ENCODE measurements at regions not wholly inside any gene's neighbourhood (a gene's known extent, or its start where the extent isn't known, plus 50 kb on each side); places are given as distances from the start of the nearest gene placed in this dataset.
"Not testable (repeated sequence)": the region's sequence is repeated elsewhere in the genome, so short reads cannot be mapped to it uniquely, and the experiment has no call there.

DNA sequence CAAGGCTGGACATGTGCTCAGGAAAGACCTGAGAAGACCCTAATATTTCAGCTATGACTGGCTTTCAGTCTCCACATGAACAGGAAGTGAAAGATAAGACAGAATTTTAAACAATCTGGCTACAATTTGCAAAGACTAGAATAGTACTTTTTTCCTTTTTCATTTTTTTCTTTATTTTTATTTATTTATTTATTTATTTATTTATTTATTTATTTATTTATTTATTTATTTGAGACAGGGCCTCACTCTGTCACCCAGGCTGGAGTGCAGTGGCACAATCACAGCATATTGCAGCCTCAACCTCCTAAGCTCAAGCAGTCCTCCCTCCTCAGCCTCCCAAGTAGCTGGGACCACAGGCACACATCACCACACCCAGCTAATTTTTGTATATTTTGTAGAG is 61.1 kb upstream of the PHF6 start:
- not testable (repeated sequence) for TF ChIP-seq RAD21 (IDR thresholded peaks at IDR 0.05; ENCODE audit: low read length); JUND (IDR thresholded peaks at IDR 0.05); RXRA (IDR thresholded peaks at IDR 0.05; ENCODE audit: borderline replicate concordance, low read depth); TEAD4 (IDR thresholded peaks at IDR 0.05; ENCODE audit: borderline replicate concordance, insufficient read depth); POLR2AphosphoS5 (IDR thresholded peaks at IDR 0.05; ENCODE audit: low read depth, low read length); EP300 (IDR thresholded peaks at IDR 0.05; ENCODE audit: borderline replicate concordance in 1 of 2, low read depth in 1 of 2, low read length in 1 of 2); CHD2 (IDR thresholded peaks at IDR 0.05; ENCODE audit: low read length, partially characterized antibody); RFX5 (IDR thresholded peaks at IDR 0.05; ENCODE audit: low read length)
- TF ChIP-seq, protein P1, sequence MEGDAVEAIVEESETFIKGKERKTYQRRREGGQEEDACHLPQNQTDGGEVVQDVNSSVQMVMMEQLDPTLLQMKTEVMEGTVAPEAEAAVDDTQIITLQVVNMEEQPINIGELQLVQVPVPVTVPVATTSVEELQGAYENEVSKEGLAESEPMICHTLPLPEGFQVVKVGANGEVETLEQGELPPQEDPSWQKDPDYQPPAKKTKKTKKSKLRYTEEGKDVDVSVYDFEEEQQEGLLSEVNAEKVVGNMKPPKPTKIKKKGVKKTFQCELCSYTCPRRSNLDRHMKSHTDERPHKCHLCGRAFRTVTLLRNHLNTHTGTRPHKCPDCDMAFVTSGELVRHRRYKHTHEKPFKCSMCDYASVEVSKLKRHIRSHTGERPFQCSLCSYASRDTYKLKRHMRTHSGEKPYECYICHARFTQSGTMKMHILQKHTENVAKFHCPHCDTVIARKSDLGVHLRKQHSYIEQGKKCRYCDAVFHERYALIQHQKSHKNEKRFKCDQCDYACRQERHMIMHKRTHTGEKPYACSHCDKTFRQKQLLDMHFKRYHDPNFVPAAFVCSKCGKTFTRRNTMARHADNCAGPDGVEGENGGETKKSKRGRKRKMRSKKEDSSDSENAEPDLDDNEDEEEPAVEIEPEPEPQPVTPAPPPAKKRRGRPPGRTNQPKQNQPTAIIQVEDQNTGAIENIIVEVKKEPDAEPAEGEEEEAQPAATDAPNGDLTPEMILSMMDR (IDR thresholded peaks at IDR 0.05), result not testable (repeated sequence)
- TF ChIP-seq, protein P2, sequence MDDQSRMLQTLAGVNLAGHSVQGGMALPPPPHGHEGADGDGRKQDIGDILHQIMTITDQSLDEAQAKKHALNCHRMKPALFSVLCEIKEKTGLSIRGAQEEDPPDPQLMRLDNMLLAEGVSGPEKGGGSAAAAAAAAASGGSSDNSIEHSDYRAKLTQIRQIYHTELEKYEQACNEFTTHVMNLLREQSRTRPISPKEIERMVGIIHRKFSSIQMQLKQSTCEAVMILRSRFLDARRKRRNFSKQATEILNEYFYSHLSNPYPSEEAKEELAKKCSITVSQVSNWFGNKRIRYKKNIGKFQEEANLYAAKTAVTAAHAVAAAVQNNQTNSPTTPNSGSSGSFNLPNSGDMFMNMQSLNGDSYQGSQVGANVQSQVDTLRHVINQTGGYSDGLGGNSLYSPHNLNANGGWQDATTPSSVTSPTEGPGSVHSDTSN (IDR thresholded peaks at IDR 0.05), result not testable (repeated sequence)
- TF ChIP-seq, protein P3, sequence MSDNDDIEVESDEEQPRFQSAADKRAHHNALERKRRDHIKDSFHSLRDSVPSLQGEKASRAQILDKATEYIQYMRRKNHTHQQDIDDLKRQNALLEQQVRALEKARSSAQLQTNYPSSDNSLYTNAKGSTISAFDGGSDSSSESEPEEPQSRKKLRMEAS (IDR thresholded peaks at IDR 0.05; ENCODE audit: low read depth), result not testable (repeated sequence)
- TF ChIP-seq, protein P4, sequence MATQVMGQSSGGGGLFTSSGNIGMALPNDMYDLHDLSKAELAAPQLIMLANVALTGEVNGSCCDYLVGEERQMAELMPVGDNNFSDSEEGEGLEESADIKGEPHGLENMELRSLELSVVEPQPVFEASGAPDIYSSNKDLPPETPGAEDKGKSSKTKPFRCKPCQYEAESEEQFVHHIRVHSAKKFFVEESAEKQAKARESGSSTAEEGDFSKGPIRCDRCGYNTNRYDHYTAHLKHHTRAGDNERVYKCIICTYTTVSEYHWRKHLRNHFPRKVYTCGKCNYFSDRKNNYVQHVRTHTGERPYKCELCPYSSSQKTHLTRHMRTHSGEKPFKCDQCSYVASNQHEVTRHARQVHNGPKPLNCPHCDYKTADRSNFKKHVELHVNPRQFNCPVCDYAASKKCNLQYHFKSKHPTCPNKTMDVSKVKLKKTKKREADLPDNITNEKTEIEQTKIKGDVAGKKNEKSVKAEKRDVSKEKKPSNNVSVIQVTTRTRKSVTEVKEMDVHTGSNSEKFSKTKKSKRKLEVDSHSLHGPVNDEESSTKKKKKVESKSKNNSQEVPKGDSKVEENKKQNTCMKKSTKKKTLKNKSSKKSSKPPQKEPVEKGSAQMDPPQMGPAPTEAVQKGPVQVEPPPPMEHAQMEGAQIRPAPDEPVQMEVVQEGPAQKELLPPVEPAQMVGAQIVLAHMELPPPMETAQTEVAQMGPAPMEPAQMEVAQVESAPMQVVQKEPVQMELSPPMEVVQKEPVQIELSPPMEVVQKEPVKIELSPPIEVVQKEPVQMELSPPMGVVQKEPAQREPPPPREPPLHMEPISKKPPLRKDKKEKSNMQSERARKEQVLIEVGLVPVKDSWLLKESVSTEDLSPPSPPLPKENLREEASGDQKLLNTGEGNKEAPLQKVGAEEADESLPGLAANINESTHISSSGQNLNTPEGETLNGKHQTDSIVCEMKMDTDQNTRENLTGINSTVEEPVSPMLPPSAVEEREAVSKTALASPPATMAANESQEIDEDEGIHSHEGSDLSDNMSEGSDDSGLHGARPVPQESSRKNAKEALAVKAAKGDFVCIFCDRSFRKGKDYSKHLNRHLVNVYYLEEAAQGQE (IDR thresholded peaks at IDR 0.05; ENCODE audit: low read depth, low read length), result not testable (repeated sequence)
